ENCODE measurements at regions not wholly inside any gene's neighbourhood (a gene's known extent, or its start where the extent isn't known, plus 50 kb on each side); places are given as distances from the start of the nearest gene placed in this dataset.
"Not testable (repeated sequence)": the region's sequence is repeated elsewhere in the genome, so short reads cannot be mapped to it uniquely, and the experiment has no call there.

DNA sequence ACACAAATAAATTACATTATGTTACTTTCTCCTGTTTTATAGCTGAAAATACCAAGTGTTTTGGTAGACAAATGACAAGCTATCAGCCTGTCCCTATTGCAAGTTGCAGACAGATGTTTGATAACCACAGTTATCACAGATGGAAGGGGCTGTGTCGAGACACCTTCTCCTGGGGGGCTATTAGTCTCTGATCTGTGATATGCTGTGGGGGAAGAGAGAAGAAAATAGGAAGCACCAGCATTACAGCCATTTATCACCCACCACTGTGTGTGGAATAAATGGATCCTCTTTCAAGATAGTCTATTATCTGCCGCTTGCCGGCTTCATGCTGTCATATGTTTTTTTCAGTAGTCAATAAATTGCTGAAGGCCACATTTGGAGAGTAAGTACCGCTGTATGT is 597.2 kb upstream of the ADARB2 start:
- no peak for DNase-seq (ENCODE audit: low read depth, low spot score)

DNA sequence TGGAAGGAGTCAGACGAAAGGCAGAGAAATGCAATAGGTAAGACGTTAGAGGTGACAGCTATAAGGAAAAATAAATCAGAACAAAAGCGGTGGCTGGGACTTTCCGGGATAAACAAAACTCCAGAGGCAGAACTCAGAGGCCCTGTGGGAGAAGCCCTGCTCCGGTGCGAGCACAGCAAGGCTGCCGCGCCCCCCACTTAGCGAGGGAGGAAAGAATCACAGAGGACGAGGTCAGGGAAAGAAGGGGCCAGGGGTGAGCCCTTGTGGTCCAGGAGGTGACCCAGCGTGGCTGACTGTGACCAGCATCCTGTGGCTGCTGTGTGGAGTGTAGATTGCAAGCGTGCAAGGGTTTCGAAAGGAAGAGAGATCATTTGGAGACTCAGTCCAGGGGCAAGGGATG is 591.8 kb upstream of the ADARB2 start:
- no peak for DNase-seq (ENCODE audit: low read depth, low spot score)

More for the DNA sequence above, 597.2 kb upstream of the ADARB2 start:
- H3K27ac ChIP-seq = no peak overlapping the region

DNA sequence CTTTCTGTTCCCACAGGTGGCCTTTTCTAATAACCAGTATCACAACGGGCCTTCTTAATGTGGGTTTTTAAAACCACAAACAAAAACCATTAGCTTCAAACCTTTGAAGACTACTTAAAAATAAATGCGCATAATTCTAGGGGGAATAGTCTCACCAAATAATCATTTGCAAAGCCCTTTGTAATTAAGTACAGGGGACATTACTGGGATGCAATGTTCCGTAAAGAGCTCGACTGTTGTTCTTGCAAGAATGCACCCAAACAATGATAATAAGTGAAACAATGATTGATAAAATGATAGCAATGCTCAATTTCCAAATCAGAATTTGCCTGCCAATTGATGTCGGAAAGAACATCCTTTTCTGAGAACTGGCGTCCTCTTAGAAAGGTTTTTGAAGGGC is 589.1 kb upstream of the ADARB2 start:
- H3K27ac ChIP-seq = no peak overlapping the region
- DNase-seq (ENCODE audit: low read depth, low spot score) = no peak

More for the DNA sequence above, 591.8 kb upstream of the ADARB2 start:
- no peak overlapping the region for H3K27ac ChIP-seq

DNA sequence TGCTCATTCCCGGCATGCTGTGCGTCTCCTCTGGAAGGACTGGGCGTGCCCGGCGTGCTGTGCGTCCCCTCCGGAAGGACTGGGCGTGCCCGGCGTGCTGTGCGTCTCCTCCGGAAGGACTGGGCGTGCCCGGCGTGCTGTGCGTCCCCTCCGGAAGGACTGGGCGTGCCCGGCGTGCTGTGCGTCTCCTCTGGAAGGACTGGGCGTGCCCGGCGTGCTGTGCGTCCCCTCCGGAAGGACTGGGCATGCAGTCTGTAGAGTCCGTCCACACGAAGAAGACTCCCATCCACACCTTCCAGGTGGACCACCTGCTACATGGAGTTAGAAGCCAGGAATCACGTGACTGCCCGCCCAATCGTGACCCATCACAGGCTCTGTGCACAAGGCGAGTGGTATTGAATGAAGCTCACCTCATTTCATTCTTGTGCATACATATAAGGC is 577.7 kb upstream of the ADARB2 start:
- not testable (repeated sequence) for H3K27ac ChIP-seq; DNase-seq (ENCODE audit: low read depth, low spot score)

DNA sequence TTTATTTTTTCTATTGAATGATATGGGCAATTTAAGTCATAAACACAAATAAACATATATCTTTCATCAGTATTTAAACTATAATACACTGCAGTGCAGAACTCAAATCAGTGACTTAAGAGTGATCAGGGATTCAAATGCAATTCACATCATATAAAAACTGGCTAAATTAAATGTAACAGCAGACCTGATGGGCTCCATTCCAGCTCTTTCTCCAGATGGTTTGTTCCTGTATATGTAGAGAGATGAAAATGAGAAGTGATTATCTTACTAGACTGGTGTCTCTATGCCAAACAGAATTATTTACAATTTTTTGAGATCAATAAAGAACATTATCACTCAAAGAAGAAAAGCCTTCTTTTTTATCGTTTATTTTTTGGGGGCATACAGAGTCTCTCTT is 568.8 kb upstream of the ADARB2 start:
- no peak for DNase-seq (ENCODE audit: low read depth, low spot score)
- no peak overlapping the region for H3K27ac ChIP-seq

DNA sequence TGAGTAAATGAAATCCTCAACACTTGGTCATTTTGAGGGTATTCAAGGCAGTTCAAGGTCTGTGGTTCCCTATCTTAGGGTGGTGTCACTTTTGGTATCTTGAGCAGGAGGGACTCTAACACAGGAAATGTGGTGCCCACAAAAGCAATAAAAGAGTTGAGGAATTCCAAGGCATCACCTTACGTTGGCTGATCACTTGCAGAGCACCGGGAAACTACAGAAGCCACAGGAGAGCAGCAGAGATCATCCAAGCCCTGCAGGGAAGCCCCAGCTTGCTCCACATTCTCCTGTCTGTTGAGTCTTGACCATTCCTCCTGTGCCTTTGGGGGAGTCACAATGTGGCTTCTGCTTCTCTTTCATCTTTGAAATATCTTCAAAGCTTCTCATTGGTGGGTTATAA is 565.8 kb upstream of the ADARB2 start:
- DNase-seq (ENCODE audit: low read depth, low spot score) = no peak
- H3K27ac ChIP-seq = no peak overlapping the region

DNA sequence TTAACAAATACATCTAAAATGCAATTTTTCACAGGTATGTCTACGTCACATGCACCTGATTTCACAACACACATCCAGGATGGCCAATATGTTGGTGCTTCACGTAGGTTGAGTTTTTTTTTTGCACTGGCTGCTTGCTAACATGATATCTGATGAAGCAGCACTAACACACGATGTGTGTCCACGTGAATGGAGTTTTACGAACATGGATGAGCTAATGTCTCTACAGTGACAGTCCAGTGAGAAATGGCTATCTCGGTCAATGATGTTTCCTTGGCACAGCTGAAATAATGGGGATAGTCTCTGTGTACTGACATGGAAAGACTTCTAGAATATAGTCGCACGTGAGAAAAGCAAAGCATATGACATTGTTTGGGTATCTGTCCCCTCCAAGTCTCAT is 563.9 kb upstream of the ADARB2 start:
- no peak overlapping the region for H3K27ac ChIP-seq
- DNase-seq (ENCODE audit: low read depth, low spot score) = no peak

DNA sequence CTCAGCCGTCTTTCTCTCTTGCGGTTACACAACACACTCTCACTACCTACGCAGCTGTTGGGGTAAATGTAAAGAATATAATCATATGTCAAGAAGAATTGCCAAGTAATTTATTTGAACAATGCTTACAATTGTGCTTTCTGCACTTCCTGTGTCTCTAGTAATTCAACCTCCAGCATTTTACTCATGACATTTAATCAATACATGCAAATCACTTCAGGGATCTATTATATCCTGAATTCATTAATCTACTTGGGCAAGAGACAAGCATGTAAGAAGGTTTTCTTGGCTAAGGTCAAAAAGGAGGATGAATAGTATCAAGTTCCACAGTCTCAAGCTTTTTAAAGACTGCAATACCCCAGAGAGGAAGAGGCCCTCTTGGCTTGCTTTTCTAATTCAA is 562.9 kb upstream of the ADARB2 start:
- no peak overlapping the region for H3K27ac ChIP-seq
- DNase-seq (ENCODE audit: low read depth, low spot score) = no peak

DNA sequence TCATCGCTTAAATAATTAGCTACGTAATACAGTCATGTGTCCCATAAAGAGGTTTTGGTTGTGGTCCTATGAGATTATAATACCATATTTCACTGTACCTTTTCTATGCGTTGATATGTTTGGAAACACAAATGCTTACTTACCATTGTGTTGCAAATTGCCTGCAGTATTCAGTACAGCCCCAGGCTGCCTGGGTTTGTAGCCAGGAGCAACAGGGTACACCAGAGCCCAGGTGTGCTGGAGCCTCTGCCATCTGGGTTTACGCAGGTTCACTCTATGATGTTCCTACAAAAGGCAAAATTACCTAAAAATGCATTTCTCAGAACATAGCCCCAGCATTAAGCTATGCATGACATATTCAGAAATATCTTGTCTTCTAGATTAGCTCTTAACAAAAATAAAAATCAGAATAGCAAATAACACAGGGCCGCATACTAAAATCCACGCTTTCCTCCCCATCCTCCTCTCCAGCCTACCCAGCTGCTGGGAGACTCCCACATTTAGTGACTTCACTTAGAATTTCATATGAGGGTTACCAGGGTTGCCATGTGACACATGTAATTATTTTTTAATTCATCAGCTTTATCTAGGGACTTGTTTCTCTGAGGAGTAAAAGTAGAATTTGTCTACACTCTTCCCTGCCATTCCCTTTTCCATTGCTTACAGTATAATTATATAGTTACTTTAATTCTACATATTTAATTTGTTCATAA is 559.0 kb upstream of the ADARB2 start:
- DNase-seq (ENCODE audit: low read depth, low spot score) = no peak
- no peak overlapping the region for H3K27ac ChIP-seq

DNA sequence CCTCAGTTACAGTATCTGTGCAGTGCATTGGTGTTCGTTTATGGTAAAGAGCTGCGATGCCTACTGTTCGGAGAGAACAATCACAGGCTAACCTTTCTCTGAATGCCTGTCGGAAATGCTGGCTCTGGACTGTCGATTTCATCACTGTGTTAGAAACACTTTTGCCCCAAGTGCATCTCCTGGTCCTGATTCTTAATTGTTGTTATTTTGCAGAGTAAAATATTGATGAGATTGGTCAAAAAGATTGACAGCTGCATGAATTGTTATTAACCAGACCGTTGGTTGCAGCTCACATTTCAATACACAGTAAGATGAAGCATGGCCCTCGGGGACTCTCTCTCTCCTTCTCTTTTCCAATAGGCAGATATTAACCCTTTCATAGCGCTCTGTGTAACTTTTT is 557.4 kb upstream of the ADARB2 start:
- no peak overlapping the region for H3K27ac ChIP-seq

DNA sequence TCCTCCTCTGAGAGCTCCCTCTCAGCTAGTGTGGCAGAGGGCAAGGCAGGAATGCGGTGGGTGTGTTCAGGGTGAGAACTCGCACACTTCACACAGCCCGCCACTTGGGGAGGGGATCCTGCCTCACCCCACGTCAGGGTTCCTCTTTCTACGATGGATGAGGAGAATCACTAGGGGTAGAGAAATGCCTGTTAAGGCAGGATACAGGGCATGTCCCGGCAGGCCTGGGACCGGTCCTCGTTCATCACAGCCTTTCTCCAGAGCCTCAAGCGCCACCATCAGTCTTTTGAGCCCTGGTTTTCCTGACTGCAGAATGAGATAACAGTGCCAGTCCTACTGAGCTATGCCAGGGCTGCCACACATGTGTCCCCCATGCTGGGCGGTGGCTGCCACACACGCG is 546.7 kb upstream of the ADARB2 start:
- H3K27ac ChIP-seq = no peak overlapping the region
- no peak for DNase-seq (ENCODE audit: low read depth, low spot score)

More for the DNA sequence above, 557.4 kb upstream of the ADARB2 start:
- no peak for DNase-seq (ENCODE audit: low read depth, low spot score)

DNA sequence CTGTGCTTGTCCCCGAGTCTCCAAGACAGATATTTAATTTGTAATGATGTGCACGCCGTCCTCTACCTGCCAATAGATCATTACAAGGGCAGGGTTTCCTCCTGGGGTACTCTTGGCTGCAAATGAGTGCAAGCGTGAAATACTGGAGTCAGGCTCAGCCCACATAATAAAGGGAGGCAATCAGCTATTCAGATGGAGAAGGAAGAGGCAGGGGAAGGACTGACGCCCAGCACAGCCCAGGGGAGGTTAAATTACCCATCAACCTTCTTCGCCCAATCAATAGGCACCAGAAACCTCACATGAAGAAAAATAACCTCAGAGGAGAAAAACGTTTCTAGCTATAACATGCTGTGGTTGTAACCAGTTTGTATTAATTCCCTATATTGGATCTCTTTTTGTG is 544.9 kb upstream of the ADARB2 start:
- no peak for DNase-seq (ENCODE audit: low read depth, low spot score)
- H3K27ac ChIP-seq = no peak overlapping the region

DNA sequence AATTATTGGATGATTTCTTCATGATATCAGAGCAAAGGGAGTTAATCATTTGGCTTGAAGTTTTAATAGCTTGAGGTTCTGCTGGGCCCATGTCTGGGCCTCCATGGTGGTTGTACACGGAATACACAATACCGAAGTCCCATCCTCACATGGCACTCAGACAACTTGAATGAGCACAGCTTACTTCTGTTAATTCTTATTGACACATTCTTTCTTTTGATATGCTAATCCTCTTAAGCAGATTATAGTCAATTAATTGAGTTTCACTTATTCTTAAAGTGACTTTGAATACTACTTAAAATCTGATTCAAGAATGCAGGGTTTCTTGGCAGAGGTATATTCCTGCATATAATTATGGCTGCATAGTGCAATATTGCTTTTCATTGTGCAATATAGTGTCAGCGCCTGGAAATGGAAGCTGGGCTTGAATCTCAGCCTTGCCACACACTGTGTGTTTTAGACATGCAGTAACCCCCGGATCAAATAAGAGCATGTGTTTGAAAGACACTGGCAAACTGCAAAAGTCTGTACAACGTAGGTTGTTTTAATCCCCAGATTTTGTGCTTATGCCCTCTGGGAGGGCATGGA is 543.5 kb upstream of the ADARB2 start:
- no peak overlapping the region for H3K27ac ChIP-seq
- DNase-seq (ENCODE audit: low read depth, low spot score) = no peak

DNA sequence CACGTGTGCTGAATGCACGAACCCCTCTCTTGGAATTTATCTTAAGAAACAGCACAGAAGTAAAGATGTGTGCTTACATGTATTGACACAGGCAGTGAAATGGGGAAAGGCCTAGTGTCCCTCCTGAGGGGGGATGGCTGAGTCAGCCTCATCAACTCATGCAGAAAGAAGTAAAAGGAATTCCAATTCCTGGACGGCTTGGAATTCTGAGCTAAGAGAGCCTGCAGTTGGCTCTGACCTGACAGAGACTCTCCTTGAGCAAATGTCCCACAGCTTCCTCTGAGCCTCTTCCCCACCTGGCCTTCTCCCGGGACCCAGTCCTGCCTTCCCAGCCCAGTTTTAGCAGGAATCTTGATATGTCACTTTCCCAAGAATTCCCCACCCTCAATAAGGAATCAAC is 542.4 kb upstream of the ADARB2 start:
- H3K27ac ChIP-seq = no peak overlapping the region
- no peak for DNase-seq (ENCODE audit: low read depth, low spot score)

DNA sequence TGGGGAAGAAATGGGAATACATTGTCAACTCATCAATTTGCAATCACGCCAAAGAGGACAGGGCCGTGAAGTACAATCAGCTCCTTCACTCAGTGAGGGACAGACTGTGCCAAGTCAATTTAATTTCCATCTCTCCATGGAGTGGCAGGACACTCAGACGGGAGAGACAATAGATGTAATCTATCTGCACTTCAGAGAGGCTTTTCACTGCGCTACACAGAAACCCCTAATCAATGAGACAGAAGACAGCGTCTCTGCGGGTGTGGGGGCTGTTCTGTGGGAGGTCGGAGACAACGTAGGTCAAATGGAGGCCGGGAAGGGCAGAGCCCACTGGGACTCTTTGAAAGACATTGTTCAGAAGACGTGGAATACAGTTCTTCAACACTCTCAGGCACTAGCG is 541.0 kb upstream of the ADARB2 start:
- H3K27ac ChIP-seq = no peak overlapping the region
- no peak for DNase-seq (ENCODE audit: low read depth, low spot score)

DNA sequence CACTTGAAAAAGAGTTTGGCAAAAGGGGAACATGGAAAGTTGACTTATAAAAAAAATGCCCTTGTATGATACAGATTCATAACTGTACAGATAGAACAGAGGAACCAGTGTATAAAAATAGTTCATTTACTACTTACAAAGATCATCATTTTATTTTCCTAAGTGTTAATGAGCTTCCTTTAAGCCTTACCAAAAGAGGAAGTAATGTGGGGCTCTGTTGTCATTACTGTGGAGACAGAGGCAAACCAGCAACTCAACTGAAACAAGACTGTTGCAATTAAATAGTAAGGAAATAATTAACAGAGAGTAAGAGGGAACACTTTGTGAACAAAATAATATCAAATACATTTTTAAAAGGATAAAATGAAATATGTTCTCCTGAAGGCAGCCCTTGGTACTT is 526.2 kb upstream of the ADARB2 start:
- no peak overlapping the region for H3K27ac ChIP-seq
- DNase-seq (ENCODE audit: low read depth, low spot score) = no peak

DNA sequence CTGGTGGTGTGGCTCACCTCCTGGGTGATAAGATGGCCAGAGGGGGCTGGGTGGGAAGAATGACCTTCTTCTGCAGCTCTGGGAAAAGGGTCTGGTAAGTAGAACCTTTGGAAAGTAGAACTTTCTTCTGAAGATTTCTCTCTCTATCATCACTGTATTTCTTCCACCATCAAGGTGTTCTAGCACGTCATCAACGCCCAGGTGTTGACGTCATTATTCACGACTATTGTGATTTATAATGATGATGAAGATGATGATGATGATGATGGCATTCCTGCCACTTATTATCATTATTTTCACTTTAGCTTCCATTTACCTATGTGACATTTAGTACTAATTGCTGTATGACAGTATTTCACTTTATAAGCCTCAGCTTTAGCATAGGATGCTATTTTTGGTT is 525.6 kb upstream of the ADARB2 start:
- DNase-seq (ENCODE audit: low read depth, low spot score) = no peak
- H3K27ac ChIP-seq = peak overlapping the region; percentile 51

DNA sequence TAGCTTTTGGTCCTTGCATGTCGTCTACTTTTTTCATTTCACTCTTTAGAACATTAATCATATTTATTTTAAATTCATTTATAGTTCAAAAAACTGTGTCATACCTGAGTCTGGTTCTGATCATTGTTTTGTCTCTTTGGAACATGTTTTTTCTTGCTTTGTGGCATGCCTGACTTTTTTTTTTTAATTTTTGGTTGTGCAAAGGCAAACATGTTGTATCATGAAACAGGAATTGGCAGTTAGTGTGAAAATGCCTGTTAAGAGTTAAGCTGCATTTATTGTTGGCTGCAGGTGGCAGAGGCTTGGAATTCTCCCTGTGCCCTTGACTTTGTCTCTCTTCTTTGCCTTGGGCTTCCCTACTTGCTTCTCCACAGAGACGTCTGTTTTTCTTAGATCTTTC is 525.0 kb upstream of the ADARB2 start:
- peak overlapping the region; percentile 51 for H3K27ac ChIP-seq

DNA sequence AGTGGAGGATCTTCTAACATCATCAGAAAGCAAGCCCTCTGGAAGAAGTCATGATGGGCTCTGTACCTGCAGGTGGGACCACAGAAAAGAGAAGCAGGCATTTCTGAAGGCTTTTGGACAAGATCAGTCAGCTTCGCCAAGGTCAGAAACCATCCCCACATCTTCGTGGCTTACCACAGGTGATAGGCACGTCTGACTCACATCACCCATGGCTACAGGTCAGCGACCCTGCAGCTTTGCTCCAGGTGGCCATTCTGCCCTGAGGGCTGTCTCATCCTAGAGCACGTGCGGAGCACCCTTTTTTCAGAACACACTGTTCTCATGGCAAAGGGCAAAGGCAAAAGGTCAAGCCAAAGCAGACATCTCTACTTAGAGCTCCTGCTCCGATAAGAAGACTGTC is 518.9 kb upstream of the ADARB2 start:
- DNase-seq (ENCODE audit: low read depth, low spot score) = no peak
- no peak overlapping the region for H3K27ac ChIP-seq

More for the DNA sequence above, 525.0 kb upstream of the ADARB2 start:
- DNase-seq (ENCODE audit: low read depth, low spot score) = peak; percentile 6

DNA sequence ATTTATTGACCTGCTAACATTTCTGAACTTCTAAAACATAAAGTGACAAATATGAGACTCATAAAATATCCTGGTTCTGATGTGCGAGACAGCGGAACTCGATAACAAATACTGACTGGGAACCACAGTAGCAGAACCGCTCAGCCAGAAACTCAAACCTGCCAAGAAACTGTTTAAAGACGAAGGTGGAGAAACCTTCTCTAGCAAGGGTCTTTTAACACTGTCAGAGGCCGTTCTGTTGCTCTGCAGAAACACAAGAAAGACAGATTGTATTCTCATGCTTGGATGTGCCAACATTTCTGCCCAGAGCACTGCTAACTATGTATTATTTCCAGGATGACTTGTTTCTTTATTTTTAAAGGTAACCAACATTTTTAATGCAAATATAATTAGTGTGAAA is 514.8 kb upstream of the ADARB2 start:
- H3K27ac ChIP-seq = no peak overlapping the region
- no peak for DNase-seq (ENCODE audit: low read depth, low spot score)

DNA sequence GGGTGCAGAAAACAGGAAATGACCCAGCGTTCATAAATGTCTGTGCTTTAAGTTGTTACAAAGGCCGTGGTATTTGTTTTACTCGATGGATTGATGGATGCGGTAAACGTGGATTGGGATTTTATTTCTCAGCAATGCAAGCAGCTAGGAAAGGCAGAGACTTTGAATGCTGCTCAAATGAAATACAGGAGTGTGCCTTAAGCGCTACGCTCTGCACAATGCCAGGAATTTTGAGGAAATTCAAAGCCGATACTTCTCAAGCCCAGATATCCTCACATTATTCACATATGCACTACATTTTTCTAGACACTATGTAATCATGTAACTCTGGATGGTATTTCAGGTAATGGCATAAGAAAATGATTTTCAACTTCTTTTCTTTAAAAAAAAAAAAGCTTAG is 514.3 kb upstream of the ADARB2 start:
- no peak overlapping the region for H3K27ac ChIP-seq
- DNase-seq (ENCODE audit: low read depth, low spot score) = no peak

DNA sequence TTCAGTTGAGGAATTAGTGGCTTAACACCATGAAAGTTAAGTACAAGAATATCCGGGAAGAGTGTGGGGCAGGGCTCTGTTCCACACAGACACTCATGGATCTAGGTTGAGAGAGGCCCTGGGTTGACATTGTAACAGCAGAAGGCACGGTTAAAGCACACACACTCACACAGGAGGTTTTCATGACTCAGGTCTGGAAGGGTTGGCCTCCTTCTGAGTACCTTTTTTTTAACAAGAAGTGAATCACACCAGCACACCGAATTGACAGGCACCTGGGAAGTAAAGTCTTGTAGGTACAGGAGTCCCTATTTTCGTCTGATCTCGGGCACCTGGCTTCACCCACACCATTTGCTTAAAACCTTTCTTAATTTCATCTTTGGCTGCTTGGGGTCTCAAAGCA is 509.4 kb upstream of the ADARB2 start:
- H3K27ac ChIP-seq = no peak overlapping the region
- peak; percentile 6 for DNase-seq (ENCODE audit: low read depth, low spot score)

Data from epithelial cell of prostate (primary cell).